Immature natural killer cell (primary cell): ENCODE measurements at regions not wholly inside any gene's neighbourhood (a gene's known extent, or its start where the extent isn't known, plus 50 kb on each side); places are given as distances from the start of the nearest gene placed in this dataset.
A peak's percentile ranks its signal among the peaks of the same experiment; 100 is the strongest.

Experiments
- DNase-seq, 3 donors: peaks; one replicate each; pipeline ENCODE4 v3.0.0; 2022; ENCODE audit warnings: mixed read lengths in 1 of 3
- H3K27ac Mint-ChIP-seq, 6 donors: one replicate each; pipeline ENCODE4 v1.8.0; 2020; ENCODE audit warnings: mixed read lengths in 6 of 6, mild to moderate bottlenecking in 5 of 6, inconsistent platforms in 4 of 6, moderate library complexity in 3 of 6
- H3K27me3 Mint-ChIP-seq, 3 donors: one replicate each; pipeline ENCODE4 v1.8.0; 2020 to 2021; ENCODE audit warnings: low read depth in 3 of 3, mild to moderate bottlenecking in 3 of 3, mixed read lengths in 3 of 3, moderate library complexity in 3 of 3, inconsistent platforms in 1 of 3
- H3K36me3 Mint-ChIP-seq, 3 donors: one replicate each; pipeline ENCODE4 v1.8.0; 2020; ENCODE audit warnings: mixed read lengths in 3 of 3, inconsistent platforms in 2 of 3, mild to moderate bottlenecking in 2 of 3
- H3K4me1 Mint-ChIP-seq, 2 donors: one replicate each; pipeline ENCODE4 v1.8.0; 2020; ENCODE audit warnings: inconsistent platforms in 2 of 2, mild to moderate bottlenecking in 2 of 2, mixed read lengths in 2 of 2, moderate library complexity in 1 of 2
- H3K4me3 Mint-ChIP-seq, 5 donors: one replicate each; pipeline ENCODE4 v1.8.0; 2020; ENCODE audit warnings: mild to moderate bottlenecking in 5 of 5, mixed read lengths in 5 of 5, inconsistent platforms in 3 of 5, moderate library complexity in 3 of 5
- H3K9me3 Mint-ChIP-seq, 6 donors: one replicate each; pipeline ENCODE4 v1.8.0; 2020; ENCODE audit warnings: mild to moderate bottlenecking in 6 of 6, mixed read lengths in 6 of 6, inconsistent platforms in 4 of 6, moderate library complexity in 3 of 6

- Mint-ChIP-seq H3K4me3 (no peak overlapping the region), H3K9me3 (no peaks in the 10 kb centered on the region), H3K27me3 (peaks cover 2 to 6% (median 5%) of the 10 kb centered on the region in 3 donors), H3K27ac (no peak overlapping the region), H3K36me3 (no peaks in the 10 kb centered on the region), H3K4me1 (no peaks in the 10 kb centered on the region)
- DNase-seq: no peak
Measured at GRCh38 chr5:2269656-2270055, 386.9 kb upstream of the IRX4 start.

DNA sequence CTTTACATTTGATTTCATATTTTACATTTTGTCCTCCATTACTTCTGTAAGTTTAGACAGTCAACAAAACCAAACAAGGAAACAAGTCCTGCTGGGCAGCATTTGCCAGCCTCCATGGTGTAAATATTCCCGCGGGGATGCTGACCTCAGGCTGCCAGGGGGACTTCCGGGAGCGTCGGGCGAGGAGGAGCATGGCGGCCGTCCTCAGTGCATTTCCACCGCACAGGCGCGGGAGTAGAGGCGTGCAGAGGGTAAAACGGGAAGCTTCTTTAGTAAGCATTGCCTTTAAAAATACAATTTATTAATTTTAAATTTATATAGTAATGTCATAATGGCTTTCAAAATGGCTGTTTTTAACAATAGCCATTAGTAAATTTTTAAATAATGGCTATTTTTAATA, 385.3 kb upstream of the IRX4 start:
- Mint-ChIP-seq H3K27me3 (peaks cover 2 to 5% (median 4%) of the 10 kb centered on the region in 3 donors), H3K36me3 (no peaks in the 10 kb centered on the region), H3K9me3 (no peaks in the 10 kb centered on the region), H3K4me1 (no peaks in the 10 kb centered on the region), H3K4me3 (no peak overlapping the region), H3K27ac (no peak overlapping the region)
- no peak for DNase-seq

DNA sequence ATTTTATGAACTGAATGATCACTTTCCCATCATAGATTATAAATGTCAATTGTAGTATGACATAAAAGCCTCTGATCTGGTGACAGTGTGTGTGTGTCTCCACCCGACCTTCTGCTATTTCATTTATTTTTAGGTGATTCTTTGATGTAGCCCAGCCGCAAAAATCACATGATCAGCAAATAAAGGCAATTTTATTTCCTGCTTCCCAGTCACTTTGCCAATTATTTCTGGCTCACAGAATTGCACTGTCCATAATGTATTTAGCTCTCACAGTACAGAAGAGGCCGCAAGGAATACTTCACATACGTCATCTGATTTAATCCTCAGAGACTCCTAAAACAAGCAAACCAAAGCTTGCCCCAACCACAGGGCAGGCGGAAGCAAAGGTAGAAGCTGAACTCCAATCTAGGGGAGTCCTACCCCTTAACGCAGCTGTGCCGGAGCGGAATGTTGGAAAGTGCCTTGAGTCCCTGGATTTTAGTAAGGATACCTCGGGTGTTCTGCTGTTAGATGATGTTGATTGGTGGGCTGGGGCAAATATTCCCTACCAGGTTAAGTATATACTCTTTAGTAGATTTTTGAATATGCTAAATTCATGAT, 384.0 kb upstream of the IRX4 start:
- no peaks in the 10 kb centered on the region for H3K4me1 Mint-ChIP-seq
- H3K36me3 Mint-ChIP-seq: no peaks in the 10 kb centered on the region
- H3K9me3 Mint-ChIP-seq: no peaks in the 10 kb centered on the region
- H3K4me3 Mint-ChIP-seq: no peak overlapping the region
- no peak overlapping the region for H3K27ac Mint-ChIP-seq
- no peak for DNase-seq
- H3K27me3 Mint-ChIP-seq: peaks cover 3 to 5% (median 4%) of the 10 kb centered on the region in 3 donors

- H3K9me3 Mint-ChIP-seq: no peaks in the 10 kb centered on the region
- no peak overlapping the region for H3K4me3 Mint-ChIP-seq
- no peaks in the 10 kb centered on the region for H3K36me3 Mint-ChIP-seq
- H3K27ac Mint-ChIP-seq: no peak overlapping the region
- H3K27me3 Mint-ChIP-seq: peaks cover 4 to 5% (median 4%) of the 10 kb centered on the region in 3 donors
- no peaks in the 10 kb centered on the region for H3K4me1 Mint-ChIP-seq
- no peak for DNase-seq
Measured at GRCh38 chr5:2265341-2265740, 382.6 kb upstream of the IRX4 start.

DNA sequence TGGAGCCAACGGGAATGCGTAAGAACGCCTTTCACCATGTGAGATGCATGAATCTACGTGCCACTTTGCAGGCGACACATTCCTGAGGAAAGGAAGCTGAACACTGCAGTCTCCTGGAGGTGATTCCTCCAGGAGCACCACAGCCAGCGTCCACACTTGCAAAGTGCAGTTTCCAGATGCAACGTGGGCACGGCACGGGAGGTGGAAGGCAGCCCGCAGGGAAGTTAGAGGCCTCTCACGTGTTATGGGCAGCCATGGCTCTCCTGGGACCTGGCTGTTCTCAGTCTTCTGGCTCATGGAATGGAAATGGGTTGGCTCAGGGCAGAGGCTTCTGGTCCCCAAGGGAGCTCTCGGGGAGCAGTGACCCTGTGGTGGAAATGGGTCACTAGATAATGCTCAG, 381.0 kb upstream of the IRX4 start:
- H3K4me3 Mint-ChIP-seq: no peak overlapping the region
- H3K27me3 Mint-ChIP-seq: peaks cover 2 to 4% (median 2%) of the 10 kb centered on the region in 3 donors
- no peaks in the 10 kb centered on the region for H3K36me3 Mint-ChIP-seq
- H3K4me1 Mint-ChIP-seq: no peaks in the 10 kb centered on the region
- DNase-seq: no peak
- no peaks in the 10 kb centered on the region for H3K9me3 Mint-ChIP-seq
- H3K27ac Mint-ChIP-seq: no peak overlapping the region

- Mint-ChIP-seq H3K4me1 (no peaks in the 10 kb centered on the region), H3K27ac (no peak overlapping the region), H3K4me3 (no peak overlapping the region), H3K27me3 (peaks cover 2 to 4% (median 3%) of the 10 kb centered on the region in 3 donors), H3K36me3 (no peaks in the 10 kb centered on the region), H3K9me3 (no peaks in the 10 kb centered on the region)
- DNase-seq: no peak
Measured at GRCh38 chr5:2262620-2263019, 379.9 kb upstream of the IRX4 start.

GRCh38 chr5:2261004-2261703, 378.4 kb upstream of the IRX4 start:
- DNase-seq: no peak
- Mint-ChIP-seq H3K27ac (no peak overlapping the region), H3K27me3 (peaks cover 1 to 2% (median 2%) of the 10 kb centered on the region in 3 donors), H3K4me3 (no peak overlapping the region), H3K4me1 (no peaks in the 10 kb centered on the region), H3K36me3 (no peaks in the 10 kb centered on the region), H3K9me3 (no peaks in the 10 kb centered on the region)

DNA sequence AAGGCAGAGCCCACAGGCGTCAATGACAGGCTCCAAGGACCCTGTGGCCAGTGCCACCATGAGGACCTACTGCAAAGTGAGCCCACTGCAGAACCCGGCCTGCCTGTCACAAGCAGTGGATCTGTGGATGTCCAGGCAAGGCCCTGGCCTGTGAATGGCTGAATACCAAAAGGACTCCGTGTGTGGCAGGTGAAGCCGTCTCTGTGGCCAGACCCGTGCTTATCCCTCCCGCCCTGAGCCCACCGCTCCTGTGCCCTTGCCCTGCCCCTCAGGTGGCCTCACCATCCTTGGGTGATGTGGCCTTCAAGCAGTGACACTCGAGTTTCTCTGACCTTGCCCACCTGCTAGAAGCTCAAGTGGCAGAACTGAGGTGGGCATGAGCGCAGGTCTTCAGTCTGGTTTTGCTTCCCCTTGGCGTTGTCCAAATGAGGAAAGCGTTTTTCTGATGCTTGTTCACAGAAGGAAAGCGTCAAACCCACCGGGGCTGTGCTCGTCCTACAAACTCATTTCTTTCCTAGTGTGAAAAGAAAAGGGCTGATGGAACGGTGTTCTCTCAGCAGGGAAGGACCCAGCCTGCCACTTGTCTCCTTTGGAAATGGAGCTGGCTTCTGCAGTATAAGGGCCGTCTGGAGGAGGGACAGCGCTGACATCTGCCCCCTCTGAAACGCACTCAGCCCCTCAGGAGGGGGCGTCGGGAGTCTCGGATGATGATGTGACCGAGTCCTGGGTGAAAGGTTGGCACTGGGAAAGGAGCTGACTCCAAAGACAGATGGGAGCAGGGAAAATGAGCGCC, 377.7 kb upstream of the IRX4 start:
- no peak overlapping the region for H3K27ac Mint-ChIP-seq
- no peak for DNase-seq
- H3K4me1 Mint-ChIP-seq: no peaks in the 10 kb centered on the region
- H3K27me3 Mint-ChIP-seq: peaks cover 1 to 2% (median 2%) of the 10 kb centered on the region in 3 donors
- no peaks in the 10 kb centered on the region for H3K36me3 Mint-ChIP-seq
- H3K9me3 Mint-ChIP-seq: no peaks in the 10 kb centered on the region
- H3K4me3 Mint-ChIP-seq: no peak overlapping the region

GRCh38 chr5:2259494-2260107, 376.9 kb upstream of the IRX4 start:
- peaks cover 1 to 2% (median 2%) of the 10 kb centered on the region in 3 donors for H3K27me3 Mint-ChIP-seq
- no peak for DNase-seq
- H3K36me3 Mint-ChIP-seq: no peaks in the 10 kb centered on the region
- H3K9me3 Mint-ChIP-seq: no peaks in the 10 kb centered on the region
- no peaks in the 10 kb centered on the region for H3K4me1 Mint-ChIP-seq
- no peak overlapping the region for H3K27ac Mint-ChIP-seq
- H3K4me3 Mint-ChIP-seq: peak overlapping the region in 1 of 5 donors; percentile 52

DNA sequence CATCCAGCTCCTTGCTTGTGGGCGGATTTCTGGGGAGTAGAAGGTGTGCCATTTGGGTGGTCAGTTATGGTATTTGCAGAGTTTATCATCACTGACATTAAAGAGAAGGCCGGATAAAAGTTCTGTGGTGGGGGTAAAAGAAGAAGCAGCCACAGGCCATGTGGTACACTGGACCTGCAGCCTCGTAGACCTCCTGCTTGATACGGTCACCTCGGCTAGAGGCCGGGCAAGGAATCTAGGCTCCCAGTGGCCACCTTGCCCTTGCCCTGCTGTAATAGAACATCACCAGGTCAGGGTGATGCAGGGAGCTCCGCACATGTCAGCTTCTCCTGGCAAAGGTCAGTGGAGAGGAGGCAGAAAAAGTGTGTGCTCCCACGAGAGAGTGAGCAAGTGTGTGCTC, 376.1 kb upstream of the IRX4 start:
- DNase-seq: no peak
- Mint-ChIP-seq H3K27ac (no peak overlapping the region), H3K9me3 (no peaks in the 10 kb centered on the region), H3K4me3 (no peak overlapping the region), H3K27me3 (peaks cover 1 to 2% (median 2%) of the 10 kb centered on the region in 3 donors), H3K36me3 (no peaks in the 10 kb centered on the region), H3K4me1 (no peaks in the 10 kb centered on the region)

DNA sequence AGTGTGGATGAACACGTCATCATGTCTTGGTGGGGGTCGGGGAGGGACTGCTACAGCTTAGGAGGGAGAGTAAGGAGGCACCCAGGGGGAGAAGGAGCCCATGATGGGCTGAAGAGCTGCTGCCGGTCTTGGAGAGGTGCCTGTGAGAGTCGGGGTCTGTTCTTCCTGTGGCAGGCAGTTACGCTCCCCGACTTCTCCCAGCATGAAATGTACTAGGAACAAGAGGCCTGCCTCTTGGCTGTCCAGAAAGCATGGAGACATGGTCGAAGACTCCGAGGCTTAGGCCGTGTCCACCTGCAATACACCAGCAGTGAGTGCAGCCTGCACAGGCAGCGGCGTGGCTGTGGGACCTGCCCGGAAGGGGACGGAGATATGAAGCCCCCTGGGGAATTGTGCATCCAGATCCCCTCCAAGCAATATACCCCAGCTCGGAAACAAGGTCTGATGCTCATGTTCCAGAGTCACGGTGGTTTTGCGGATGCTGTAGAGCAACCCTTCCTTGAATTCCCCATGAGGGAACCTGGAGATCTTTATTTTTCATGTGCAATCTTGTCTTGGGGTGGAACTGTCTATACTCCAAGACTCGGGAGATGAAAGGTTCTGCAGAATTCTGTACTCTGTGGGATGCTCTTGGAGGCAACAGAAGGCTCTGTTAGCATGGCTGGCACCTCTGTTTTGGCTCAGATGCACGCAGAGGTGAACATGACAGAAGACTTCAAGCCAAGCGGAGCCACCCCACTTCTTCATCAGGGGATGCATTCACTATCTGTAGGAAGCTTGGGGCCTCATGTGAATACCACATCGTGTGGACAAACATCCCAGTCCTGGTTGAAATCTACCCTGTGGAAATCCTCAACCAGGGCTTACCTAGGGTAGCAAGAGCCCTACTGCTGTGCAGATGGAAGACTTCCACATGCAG, 374.9 kb upstream of the IRX4 start:
- Mint-ChIP-seq H3K27ac (no peak overlapping the region), H3K9me3 (no peaks in the 10 kb centered on the region), H3K4me1 (no peaks in the 10 kb centered on the region), H3K36me3 (no peaks in the 10 kb centered on the region), H3K27me3 (peaks cover 1 to 2% (median 2%) of the 10 kb centered on the region in 3 donors), H3K4me3 (no peak overlapping the region)
- no peak for DNase-seq

- Mint-ChIP-seq H3K4me1 (no peaks in the 10 kb centered on the region), H3K9me3 (no peaks in the 10 kb centered on the region), H3K27ac (no peak overlapping the region), H3K36me3 (no peaks in the 10 kb centered on the region), H3K4me3 (no peak overlapping the region), H3K27me3 (peaks cover 0 to 2% (median 1%) of the 10 kb centered on the region in 3 donors)
- DNase-seq: no peak
Measured at GRCh38 chr5:2256691-2257280, 374.1 kb upstream of the IRX4 start.
